HUES48 (cell line): ENCODE measurements at regions not wholly inside any gene's neighbourhood (a gene's known extent, or its start where the extent isn't known, plus 50 kb on each side); places are given as distances from the start of the nearest gene placed in this dataset.

Source experiments
- H3K27ac ChIP-seq: one replicate; pipeline ENCODE4 v1.7.0; 2013; ENCODE audit warnings: low read depth, low read length, inconsistent platforms
- H3K27me3 ChIP-seq: 2 replicates; pipeline ENCODE4 v1.6.1; 2013; ENCODE audit warnings: mild to moderate bottlenecking, low read length; ENCODE audit not compliant: control insufficient read depth, insufficient read depth
- H3K36me3 ChIP-seq: 2 replicates; pipeline ENCODE4 v1.6.1; 2013; ENCODE audit warnings: low read length; ENCODE audit not compliant: control insufficient read depth, insufficient read depth
- H3K4me1 ChIP-seq: 2 replicates; pipeline ENCODE4 v1.6.1; 2013; ENCODE audit warnings: mild to moderate bottlenecking, low read length; ENCODE audit not compliant: control insufficient read depth, insufficient read depth
- H3K4me3 ChIP-seq: 2 replicates; pipeline ENCODE4 v1.5.1; 2013; ENCODE audit warnings: mild to moderate bottlenecking, low read depth, low read length
- H3K9ac ChIP-seq: 2 replicates; pipeline ENCODE4 v1.6.1; 2013; ENCODE audit warnings: mild to moderate bottlenecking, low read depth, low read length, moderate library complexity
- H3K9me3 ChIP-seq: 2 replicates; pipeline ENCODE4 v1.6.1; 2013; ENCODE audit warnings: low read length; ENCODE audit not compliant: control insufficient read depth, insufficient read depth

DNA sequence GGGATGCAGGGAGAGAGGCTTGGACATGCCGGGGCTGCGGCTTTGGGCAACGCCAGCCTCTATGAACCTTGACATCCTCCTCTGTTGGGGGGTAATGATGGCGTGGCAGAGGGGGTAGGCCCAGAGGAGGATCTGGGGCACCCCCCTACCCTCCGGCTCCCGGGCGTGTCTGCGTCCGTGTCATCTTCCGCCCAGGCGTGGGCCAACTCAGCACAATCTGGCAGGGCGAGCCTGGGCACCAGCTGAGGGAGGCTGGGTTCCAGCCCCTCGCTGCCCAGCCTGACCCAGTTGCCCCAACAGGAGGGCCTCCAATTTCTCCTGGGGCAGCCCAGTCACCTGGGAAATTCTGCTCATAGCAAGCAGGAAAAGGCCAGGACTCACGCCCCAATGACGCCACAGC, 62.9 kb upstream of the IL17B start:
- Histone ChIP-seq H3K27ac (peak overlapping the region; percentile 77), H3K4me3 (no peak overlapping the region), H3K9me3 (no peaks in the 10 kb centered on the region), H3K9ac (no peak overlapping the region), H3K36me3 (no peaks in the 10 kb centered on the region), H3K4me1 (peaks cover 27% of the 10 kb centered on the region), H3K27me3 (no peaks in the 10 kb centered on the region)

DNA sequence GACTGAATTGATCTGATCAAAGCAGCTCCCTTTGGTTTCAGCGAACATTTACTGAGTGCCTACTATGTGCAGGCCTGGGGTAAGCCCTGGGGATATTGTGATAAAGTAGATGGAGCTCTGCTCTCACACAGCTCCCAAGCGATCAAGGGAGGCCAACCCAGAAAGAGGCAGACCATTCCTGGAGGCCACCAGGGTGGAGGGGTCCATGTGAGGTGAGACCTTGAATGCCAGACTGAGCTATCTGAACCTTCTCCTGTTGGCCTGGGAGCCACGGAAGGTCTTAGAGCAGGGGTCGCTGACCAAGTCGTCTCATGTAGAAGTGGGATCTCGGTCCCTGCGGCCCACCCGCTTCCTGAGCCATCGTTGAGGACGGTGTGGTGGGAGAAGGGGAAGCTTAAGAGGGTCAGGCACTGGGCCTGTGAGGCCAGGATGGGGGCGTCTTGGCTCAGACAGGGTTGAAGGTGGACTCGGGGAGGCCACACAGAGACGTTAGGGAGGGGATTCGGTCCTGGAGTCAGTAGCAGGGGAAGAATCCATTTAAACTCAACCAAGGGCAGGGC, 62.2 kb upstream of the IL17B start:
- no peak overlapping the region for H3K4me3 ChIP-seq
- no peak overlapping the region for H3K9ac ChIP-seq
- H3K4me1 ChIP-seq, result peaks cover 27% of the 10 kb centered on the region
- H3K9me3 ChIP-seq, result no peaks in the 10 kb centered on the region
- H3K27ac ChIP-seq, result no peak overlapping the region
- H3K36me3 ChIP-seq, result no peaks in the 10 kb centered on the region
- H3K27me3 ChIP-seq, result no peaks in the 10 kb centered on the region

DNA sequence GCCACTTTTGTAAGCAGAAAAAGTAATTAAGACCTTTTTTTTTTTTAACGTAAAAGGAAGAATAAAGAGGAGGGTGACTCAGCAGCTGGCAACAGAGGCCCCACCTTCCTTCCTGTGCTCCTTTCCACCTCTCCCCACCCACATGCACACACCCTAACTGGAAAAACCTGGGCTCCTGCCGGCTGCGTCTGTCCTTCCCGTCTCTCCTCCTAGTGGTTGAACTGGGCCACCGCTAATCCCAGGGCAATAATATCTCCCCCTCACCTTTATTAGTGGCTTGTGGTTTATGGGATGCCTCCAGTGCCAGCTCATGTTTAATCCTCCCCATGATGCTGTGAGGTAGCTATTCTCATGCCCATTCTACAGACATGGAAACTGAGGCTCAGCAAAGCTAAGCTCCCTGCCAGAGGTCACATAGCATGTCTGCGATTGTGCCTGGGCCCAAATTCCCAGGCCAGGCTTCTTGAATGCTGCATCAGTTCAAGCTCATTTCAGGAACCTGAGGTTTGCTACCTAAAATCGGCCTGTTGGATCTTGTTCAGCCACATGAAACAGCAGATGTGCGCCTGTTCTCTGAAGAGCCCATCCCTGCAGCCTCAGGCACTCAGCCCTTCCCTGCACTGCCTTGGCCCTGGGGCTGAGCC, 60.9 kb upstream of the IL17B start:
- H3K27me3 ChIP-seq, result no peaks in the 10 kb centered on the region
- no peaks in the 10 kb centered on the region for H3K9me3 ChIP-seq
- H3K27ac ChIP-seq, result peak overlapping the region; percentile 74
- peaks cover 21% of the 10 kb centered on the region for H3K4me1 ChIP-seq
- no peak overlapping the region for H3K4me3 ChIP-seq
- no peak overlapping the region; the same call in 1 of the 2 replicates for H3K9ac ChIP-seq
- H3K36me3 ChIP-seq, result no peaks in the 10 kb centered on the region

DNA sequence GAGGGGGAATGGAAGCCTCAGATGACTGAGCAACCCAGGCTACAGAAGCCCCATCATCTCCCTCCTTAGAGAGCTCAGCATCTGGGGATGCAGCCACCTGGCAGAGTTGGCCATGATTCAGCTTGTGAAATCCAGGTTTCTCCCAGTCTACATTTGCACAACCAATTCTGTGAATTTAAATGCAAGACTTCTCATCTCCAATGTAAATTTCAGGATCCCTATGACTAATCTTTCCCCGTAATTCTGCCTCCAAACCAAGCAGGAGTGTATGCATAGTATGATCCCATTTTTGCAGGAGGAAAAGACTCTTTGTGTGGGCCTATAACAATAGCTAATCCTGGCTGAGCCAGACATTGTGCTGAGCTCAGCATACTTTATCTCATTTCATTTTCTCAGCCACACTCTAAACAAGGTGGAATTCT, 59.6 kb upstream of the IL17B start:
- H3K27me3 ChIP-seq, result no peaks in the 10 kb centered on the region
- peaks cover 21% of the 10 kb centered on the region for H3K4me1 ChIP-seq
- H3K4me3 ChIP-seq, result no peak overlapping the region
- no peak overlapping the region for H3K9ac ChIP-seq
- peak overlapping the region; percentile 6 for H3K27ac ChIP-seq
- H3K9me3 ChIP-seq, result no peaks in the 10 kb centered on the region
- H3K36me3 ChIP-seq, result no peaks in the 10 kb centered on the region

DNA sequence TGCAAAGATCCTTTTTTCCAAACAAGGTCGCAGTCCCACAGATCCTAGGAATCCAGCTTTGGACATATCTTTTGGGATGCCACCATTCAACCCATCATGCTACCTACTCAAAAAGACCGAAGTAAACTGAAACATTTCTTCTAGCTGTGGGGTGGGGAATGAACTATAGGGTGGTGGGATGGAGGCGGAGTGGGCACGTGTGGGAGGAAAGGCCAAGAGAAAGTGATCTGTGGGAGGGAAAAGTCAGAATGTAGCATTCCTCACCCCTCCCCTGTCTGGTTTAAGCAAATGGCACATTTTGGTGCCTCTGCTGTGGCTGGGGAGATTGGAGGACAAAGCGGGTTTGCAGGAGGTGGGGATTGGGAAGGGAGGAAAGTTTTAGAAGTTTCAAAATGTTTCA, 59.2 kb upstream of the IL17B start:
- no peaks in the 10 kb centered on the region for H3K36me3 ChIP-seq

DNA sequence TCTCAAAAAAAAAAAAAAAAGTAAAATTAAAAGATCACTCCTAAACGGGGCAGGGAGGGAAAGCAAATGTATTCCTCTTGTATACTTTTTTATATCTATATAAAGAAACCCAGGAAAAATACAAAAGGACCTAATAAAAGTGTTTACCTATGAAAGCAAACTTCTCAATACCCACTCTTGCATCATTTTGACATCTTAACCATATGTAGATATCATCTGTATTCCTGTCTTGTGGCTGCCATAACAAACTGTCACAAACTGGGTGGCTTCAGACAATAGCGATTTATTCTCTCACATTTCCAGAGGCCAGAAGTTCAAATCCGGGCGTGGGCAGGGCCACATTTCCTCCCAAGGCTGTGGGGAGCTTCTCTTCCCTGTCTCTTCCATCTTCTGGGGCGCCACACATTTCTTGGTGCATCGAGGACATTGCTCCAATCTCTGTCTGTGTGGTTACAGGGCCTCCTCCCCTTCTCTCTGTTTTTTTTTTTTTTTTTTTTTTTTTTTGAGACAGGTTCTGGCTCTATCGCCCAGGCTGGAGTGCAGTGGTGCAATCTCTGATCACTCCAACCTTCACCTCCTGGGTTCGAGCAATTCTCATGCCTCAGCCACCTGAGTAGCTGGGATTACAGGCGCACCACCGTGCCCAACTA, 58.4 kb upstream of the IL17B start:
- Histone ChIP-seq H3K4me1 (peaks cover 13% of the 10 kb centered on the region), H3K36me3 (no peaks in the 10 kb centered on the region), H3K4me3 (no peak overlapping the region), H3K9me3 (no peaks in the 10 kb centered on the region), H3K9ac (no peak overlapping the region), H3K27me3 (no peaks in the 10 kb centered on the region), H3K27ac (no peak overlapping the region)

More for the DNA sequence above, 59.2 kb upstream of the IL17B start:
- H3K4me3 ChIP-seq, result no peak overlapping the region
- peaks cover 19% of the 10 kb centered on the region for H3K4me1 ChIP-seq
- no peak overlapping the region for H3K27ac ChIP-seq
- H3K9me3 ChIP-seq, result no peaks in the 10 kb centered on the region
- no peaks in the 10 kb centered on the region for H3K27me3 ChIP-seq
- H3K9ac ChIP-seq, result no peak overlapping the region

DNA sequence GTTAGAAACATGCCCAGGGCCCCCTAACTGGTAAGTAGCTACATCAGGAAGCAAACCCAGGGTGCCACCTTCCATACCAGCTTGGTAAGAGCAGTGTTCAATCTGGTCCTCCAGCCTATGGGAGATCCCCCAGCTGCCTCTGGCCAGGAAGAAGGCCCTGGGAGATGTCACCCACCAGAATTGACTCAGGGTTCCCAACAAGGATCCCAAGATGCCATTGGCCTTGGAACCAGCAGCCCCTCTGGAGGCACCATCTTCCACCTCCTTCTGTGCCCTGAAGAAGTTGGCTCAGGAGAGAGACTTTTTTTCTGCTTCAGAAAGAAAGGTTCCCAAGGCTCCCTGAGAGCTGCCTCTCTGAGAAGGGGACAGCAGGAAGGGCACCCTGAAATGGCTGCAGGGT, 56.6 kb upstream of the IL17B start:
- peaks cover 13% of the 10 kb centered on the region for H3K4me1 ChIP-seq
- no peaks in the 10 kb centered on the region for H3K36me3 ChIP-seq
- H3K9me3 ChIP-seq, result no peaks in the 10 kb centered on the region
- no peak overlapping the region for H3K4me3 ChIP-seq
- H3K27me3 ChIP-seq, result no peaks in the 10 kb centered on the region
- H3K9ac ChIP-seq, result no peak overlapping the region
- no peak overlapping the region for H3K27ac ChIP-seq

DNA sequence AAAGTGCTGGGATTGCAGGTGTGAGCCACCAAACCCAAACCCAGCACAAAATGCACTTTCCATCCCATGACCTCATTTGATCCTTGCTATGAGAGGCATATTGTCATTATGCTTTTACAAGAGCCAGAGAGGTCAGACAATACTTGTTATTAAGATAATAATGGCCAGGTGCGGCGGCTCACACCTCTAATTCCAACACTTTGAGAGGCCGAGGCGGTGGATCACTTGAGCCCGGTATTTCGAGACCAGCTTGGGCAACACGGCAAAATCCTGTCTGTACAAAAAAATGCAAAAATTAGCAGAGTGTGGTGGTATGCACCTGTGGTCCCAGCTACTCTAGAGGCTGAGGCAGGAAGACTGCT, 55.9 kb upstream of the IL17B start:
- Histone ChIP-seq H3K9ac (no peak overlapping the region), H3K9me3 (no peaks in the 10 kb centered on the region), H3K4me3 (no peak overlapping the region), H3K27me3 (no peaks in the 10 kb centered on the region), H3K36me3 (no peaks in the 10 kb centered on the region), H3K4me1 (peaks cover 12% of the 10 kb centered on the region), H3K27ac (no peak overlapping the region)

DNA sequence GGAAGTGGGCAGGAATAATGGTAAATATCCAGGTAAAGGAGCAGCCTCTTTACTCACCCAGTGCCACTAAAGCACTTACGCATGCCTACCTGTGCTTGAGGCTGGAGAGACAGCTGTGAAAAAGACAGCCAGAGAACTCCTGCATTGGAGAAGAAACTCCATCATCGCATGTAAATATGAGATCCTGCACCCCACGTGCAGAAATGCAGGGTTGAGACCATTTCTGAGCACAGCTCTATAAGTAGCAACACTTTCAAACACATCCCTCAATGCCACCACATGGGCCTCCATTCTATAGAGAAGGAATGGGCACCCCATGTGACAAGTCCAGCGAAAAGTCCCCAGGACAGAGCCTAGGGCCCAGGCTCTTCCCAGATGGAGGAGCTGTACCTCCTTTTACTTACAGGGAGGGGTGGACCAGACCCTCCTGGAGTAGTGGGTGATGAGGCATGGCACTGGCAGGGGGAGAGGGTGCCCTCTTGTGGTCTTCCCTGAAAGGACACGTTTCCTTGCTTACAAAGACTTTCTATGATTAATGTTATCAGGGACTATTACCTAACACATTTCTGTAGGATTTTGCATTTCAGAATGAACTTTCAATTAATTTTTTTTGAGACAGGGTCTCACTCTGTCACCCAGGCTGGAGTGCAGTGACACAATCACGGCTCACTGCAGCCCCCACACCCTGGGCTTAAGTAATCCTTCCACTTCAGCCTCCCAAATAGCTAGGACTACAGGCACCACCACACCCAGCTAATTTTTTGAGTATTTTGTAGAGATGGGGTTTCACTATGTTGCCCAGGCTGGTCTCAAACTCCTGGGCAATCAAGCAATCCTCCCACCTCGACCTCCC, 55.3 kb upstream of the IL17B start:
- Histone ChIP-seq H3K27me3 (no peaks in the 10 kb centered on the region), H3K4me3 (no peak overlapping the region), H3K27ac (no peak overlapping the region), H3K4me1 (peaks cover 11% of the 10 kb centered on the region), H3K9me3 (no peaks in the 10 kb centered on the region), H3K36me3 (no peaks in the 10 kb centered on the region), H3K9ac (no peak overlapping the region)

DNA sequence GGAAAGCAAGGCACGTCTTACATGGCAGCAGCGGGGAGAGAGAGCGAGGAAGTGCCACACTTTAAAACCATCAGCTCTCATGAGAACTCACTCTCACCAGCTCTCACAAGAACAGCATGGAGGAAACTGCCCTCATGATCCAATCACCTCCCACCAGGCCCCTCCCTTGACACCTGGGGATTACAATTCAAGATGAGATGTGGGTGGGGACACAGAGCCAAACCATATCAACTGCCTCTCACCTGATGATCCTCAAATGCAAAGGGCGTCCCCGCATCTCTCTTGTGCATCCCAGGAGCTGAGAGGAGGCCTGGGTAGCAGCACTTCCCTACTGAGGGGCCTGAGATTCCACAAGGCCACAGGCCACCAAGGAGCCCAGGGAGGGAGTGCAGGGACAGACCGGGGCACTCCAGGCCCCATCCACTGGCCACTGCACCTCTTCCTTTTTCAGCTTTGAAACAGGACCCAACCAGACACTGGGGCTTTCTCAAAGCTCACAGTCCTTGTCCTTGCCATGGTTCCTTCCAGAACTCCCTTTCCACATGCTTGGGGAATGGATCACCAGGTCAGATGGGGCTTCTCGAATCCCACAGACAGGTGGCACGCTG, 54.5 kb upstream of the IL17B start:
- H3K27ac ChIP-seq, result no peak overlapping the region

More for the DNA sequence above, 54.5 kb upstream of the IL17B start:
- no peaks in the 10 kb centered on the region for H3K36me3 ChIP-seq
- no peak overlapping the region for H3K4me3 ChIP-seq
- no peak overlapping the region for H3K9ac ChIP-seq
- peaks cover 7% of the 10 kb centered on the region for H3K4me1 ChIP-seq
- no peaks in the 10 kb centered on the region for H3K27me3 ChIP-seq
- H3K9me3 ChIP-seq, result no peaks in the 10 kb centered on the region
